ENCODE measurements at regions not wholly inside any gene's neighbourhood (a gene's known extent, or its start where the extent isn't known, plus 50 kb on each side); places are given as distances from the start of the nearest gene placed in this dataset.

DNA sequence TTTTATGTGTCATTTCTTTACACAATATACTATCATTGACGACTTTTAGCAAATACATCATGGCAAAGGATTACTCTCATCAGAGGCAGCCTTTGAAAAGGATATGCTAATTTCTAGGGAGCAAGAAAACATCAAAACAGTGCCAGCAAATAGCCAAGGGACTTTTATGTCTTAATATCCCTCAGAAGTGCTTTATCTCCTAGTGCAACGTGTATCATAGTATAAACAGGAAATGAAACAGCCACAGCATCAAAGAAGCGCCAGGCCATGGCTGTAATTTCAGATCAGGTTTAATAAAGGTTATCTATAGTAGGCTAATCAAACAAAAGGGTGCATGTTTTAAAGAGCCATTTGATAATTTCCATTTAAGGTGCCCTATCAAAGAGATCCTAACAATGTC, 159.9 kb downstream of the AXIN2 start:
- H4K8ac ChIP-seq (ENCODE audit: low read depth in 2 of 2, low read length in 2 of 2): no peak overlapping the region
- no peak overlapping the region for H3K4ac ChIP-seq (ENCODE audit: low read depth, low read length)
- H4K20me1 ChIP-seq (ENCODE audit: insufficient read depth, low read length): no peaks in the 10 kb centered on the region
- no peak overlapping the region for H3K27ac ChIP-seq (ENCODE audit: insufficient read depth, low read length)
- no peak overlapping the region for H4K5ac ChIP-seq (ENCODE audit: low read depth, low read length)
- CTCF ChIA-PET: no interaction called here
- H3K36me3 ChIP-seq (ENCODE audit: control insufficient read depth, insufficient read depth, low read length): no peaks in the 10 kb centered on the region
- H3K4me1 ChIP-seq (ENCODE audit: control insufficient read depth, insufficient read depth, low read length): no peaks in the 10 kb centered on the region
- no peak overlapping the region for H2BK5ac ChIP-seq (ENCODE audit: low read depth, low read length, poor library complexity, severe bottlenecking)
- no peak overlapping the region for H4K91ac ChIP-seq (ENCODE audit: insufficient read depth, low read depth, low read length)
- in situ Hi-C loops (cut with MboI; ENCODE audit: low sequenced_read_pairs): no loop called here
- H2BK20ac ChIP-seq (ENCODE audit: low read depth, low read length): no peak overlapping the region
- H3K56ac ChIP-seq (ENCODE audit: extremely low read depth, insufficient read depth, low read length): no peak overlapping the region
- H2AK9ac ChIP-seq (replicated peaks; ENCODE audit: low read depth, low read length, poor library complexity): no peak overlapping the region
- peaks cover 5% of the 10 kb centered on the region for H3K27me3 ChIP-seq (ENCODE audit: control insufficient read depth, insufficient read depth, low read length)
- H3K23ac ChIP-seq (ENCODE audit: low read depth, low read length): no peak overlapping the region
- ATAC-seq (ENCODE audit: low read depth) (no peak), DNase-seq (no peak)
- H3K9ac ChIP-seq (ENCODE audit: low read depth, low read length): no peak overlapping the region
- no peaks in the 10 kb centered on the region for H3K79me1 ChIP-seq (ENCODE audit: low read depth in 1 of 2, low read length in 2 of 2)
- no peak for TF ChIP-seq MAFK (IDR thresholded peaks at IDR 0.05; ENCODE audit: low read depth, low read length)
- no peak for TF ChIP-seq POLR2A (IDR thresholded peaks at IDR 0.05; ENCODE audit: low read depth, low read length)
- TF ChIP-seq SMC3 (IDR thresholded peaks at IDR 0.05; ENCODE audit: low read depth, low read length): no peak
- TF ChIP-seq MAZ (IDR thresholded peaks at IDR 0.05; ENCODE audit: borderline replicate concordance, low read depth, low read length): no peak
- TF ChIP-seq, protein P1, sequence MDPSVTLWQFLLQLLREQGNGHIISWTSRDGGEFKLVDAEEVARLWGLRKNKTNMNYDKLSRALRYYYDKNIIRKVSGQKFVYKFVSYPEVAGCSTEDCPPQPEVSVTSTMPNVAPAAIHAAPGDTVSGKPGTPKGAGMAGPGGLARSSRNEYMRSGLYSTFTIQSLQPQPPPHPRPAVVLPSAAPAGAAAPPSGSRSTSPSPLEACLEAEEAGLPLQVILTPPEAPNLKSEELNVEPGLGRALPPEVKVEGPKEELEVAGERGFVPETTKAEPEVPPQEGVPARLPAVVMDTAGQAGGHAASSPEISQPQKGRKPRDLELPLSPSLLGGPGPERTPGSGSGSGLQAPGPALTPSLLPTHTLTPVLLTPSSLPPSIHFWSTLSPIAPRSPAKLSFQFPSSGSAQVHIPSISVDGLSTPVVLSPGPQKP (IDR thresholded peaks at IDR 0.05; ENCODE audit: borderline replicate concordance, low read depth, low read length): no peak
- TF ChIP-seq, protein P2, sequence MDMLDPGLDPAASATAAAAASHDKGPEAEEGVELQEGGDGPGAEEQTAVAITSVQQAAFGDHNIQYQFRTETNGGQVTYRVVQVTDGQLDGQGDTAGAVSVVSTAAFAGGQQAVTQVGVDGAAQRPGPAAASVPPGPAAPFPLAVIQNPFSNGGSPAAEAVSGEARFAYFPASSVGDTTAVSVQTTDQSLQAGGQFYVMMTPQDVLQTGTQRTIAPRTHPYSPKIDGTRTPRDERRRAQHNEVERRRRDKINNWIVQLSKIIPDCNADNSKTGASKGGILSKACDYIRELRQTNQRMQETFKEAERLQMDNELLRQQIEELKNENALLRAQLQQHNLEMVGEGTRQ (IDR thresholded peaks at IDR 0.05; ENCODE audit: low read depth, low read length): no peak
- TF ChIP-seq BHLHE40 (IDR thresholded peaks at IDR 0.05; ENCODE audit: low read depth, low read length): no peak
- no peak for TF ChIP-seq RFX5 (IDR thresholded peaks at IDR 0.05; ENCODE audit: low read depth, low read length)
- no peak for TF ChIP-seq RCOR1 (IDR thresholded peaks at IDR 0.05; ENCODE audit: insufficient replicate concordance, low read length)
- H3K14ac ChIP-seq (replicated peaks; ENCODE audit: low read depth, low read length): no peak overlapping the region
- POLR2A ChIA-PET (ENCODE audit: unreplicated experiment): no interaction called here
- H3K18ac ChIP-seq (ENCODE audit: low read depth, low read length): no peak overlapping the region
- dilution Hi-C loops (cut with HindIII; ENCODE audit: low sequenced_read_pairs, unreplicated experiment): no loop called here
- H2BK120ac ChIP-seq (ENCODE audit: low read depth, low read length): no peak overlapping the region
- H3K4me3 ChIP-seq (ENCODE audit: insufficient read depth, low read depth, low read length): no peak overlapping the region
- WGBS, 2 experiments (ENCODE audit: extremely low coverage in 2 of 2, insufficient read length in 1 of 2): no CpG with 5 or more reads among the region's 3 CpGs
- H3K9me3 ChIP-seq (ENCODE audit: control insufficient read depth, insufficient read depth, low read length): no peaks in the 10 kb centered on the region
- BruUV-seq (replicated peaks): no TSS peak
- H2AK5ac ChIP-seq (ENCODE audit: low read depth, low read length): no peak overlapping the region
- intact Hi-C loops (cut with micrococcal nuclease): no loop called here
- H3K4me2 ChIP-seq (ENCODE audit: low read depth, low read length): no peak overlapping the region
- no peak overlapping the region for H2AFZ ChIP-seq (replicated peaks; ENCODE audit: low read length, poor library complexity)
- H3K9me1 ChIP-seq (ENCODE audit: insufficient read depth, low read length): no peaks in the 10 kb centered on the region
- no peak overlapping the region for H2BK15ac ChIP-seq (ENCODE audit: low read depth, low read length)

All from IMR-90 (cell line).